Stimulated activated CD4-positive, alpha-beta T cell treated with anti-CD3 and anti-CD28 coated beads, Interleukin-4, amount 100 ng/mL, for 4 hours (primary cell): ENCODE measurements at regions not wholly inside any gene's neighbourhood (a gene's known extent, or its start where the extent isn't known, plus 50 kb on each side); places are given as distances from the start of the nearest gene placed in this dataset.

Experiments
- DNase-seq, 2 experiments: peaks; one replicate each; pipeline ENCODE4 v3.0.0-alpha.2; 2020

- no peak for DNase-seq
Measured at GRCh38 chr14:61129168-61129745, 148.2 kb downstream of the SLC38A6 start.

GRCh38 chr14:61128382-61129167, 147.5 kb downstream of the SLC38A6 start:
- DNase-seq, result no peak

GRCh38 chr14:61126603-61127498, 145.8 kb downstream of the SLC38A6 start:
- DNase-seq, result no peak

- no peak for DNase-seq
Measured at GRCh38 chr14:61125867-61126572, 145.0 kb downstream of the SLC38A6 start.

GRCh38 chr14:61125041-61125866, 144.2 kb downstream of the SLC38A6 start:
- DNase-seq, result no peak

- DNase-seq, result no peak
Measured at GRCh38 chr14:61122862-61123261, 141.8 kb downstream of the SLC38A6 start.

GRCh38 chr14:61121355-61121787, 140.3 kb downstream of the SLC38A6 start:
- no peak for DNase-seq

- no peak for DNase-seq
Measured at GRCh38 chr14:61120576-61120975, 139.5 kb downstream of the SLC38A6 start.

- DNase-seq, result no peak
Measured at GRCh38 chr14:61119006-61119405, 138.0 kb downstream of the SLC38A6 start.

- no peak for DNase-seq
Measured at GRCh38 chr14:61116369-61116768, 135.3 kb downstream of the SLC38A6 start.

- DNase-seq, result no peak
Measured at GRCh38 chr14:61113561-61114225, 132.6 kb downstream of the SLC38A6 start.

- DNase-seq, result no peak
Measured at GRCh38 chr14:61112506-61112905, 131.5 kb downstream of the SLC38A6 start.

- no peak for DNase-seq
Measured at GRCh38 chr14:61111731-61112130, 130.7 kb downstream of the SLC38A6 start.

- DNase-seq, result no peak
Measured at GRCh38 chr14:61111209-61111665, 130.2 kb downstream of the SLC38A6 start.

GRCh38 chr14:61110316-61111082, 129.5 kb downstream of the SLC38A6 start:
- no peak for DNase-seq

- no peak for DNase-seq
Measured at GRCh38 chr14:61109288-61109687, 128.2 kb downstream of the SLC38A6 start.

GRCh38 chr14:61108496-61109141, 127.6 kb downstream of the SLC38A6 start:
- DNase-seq, result no peak

GRCh38 chr14:61107869-61108493, 126.9 kb downstream of the SLC38A6 start:
- no peak for DNase-seq

GRCh38 chr14:61106959-61107641, 126.1 kb downstream of the SLC38A6 start:
- DNase-seq, result no peak
